ENCODE measurements at regions not wholly inside any gene's neighbourhood (a gene's known extent, or its start where the extent isn't known, plus 50 kb on each side); places are given as distances from the start of the nearest gene placed in this dataset.

DNA sequence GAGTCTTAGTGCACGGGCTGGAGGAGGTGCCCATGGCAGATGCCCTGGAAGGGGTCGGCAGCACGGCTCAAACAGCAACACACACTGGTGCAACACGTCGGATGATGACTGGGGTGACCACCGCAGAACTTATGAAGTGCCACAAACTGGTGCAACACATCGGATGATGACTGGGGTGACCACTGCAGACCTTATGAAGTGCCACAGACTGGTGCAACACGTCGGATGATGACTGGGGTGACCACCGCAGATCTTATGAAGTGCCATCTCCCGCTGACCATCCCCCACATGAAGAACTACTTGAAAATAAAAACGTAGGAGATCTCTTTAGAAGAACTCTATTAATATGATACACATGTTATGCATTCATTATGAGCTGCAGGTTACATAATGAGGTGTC lies 218.3 kb downstream of the TBXT start:
- no peak overlapping the region for H3K4me3 ChIP-seq (ENCODE audit: low read length)
- no peak for TF ChIP-seq RAD21 (conservative IDR thresholded peaks at IDR 0.05)
- TF ChIP-seq, protein P1, sequence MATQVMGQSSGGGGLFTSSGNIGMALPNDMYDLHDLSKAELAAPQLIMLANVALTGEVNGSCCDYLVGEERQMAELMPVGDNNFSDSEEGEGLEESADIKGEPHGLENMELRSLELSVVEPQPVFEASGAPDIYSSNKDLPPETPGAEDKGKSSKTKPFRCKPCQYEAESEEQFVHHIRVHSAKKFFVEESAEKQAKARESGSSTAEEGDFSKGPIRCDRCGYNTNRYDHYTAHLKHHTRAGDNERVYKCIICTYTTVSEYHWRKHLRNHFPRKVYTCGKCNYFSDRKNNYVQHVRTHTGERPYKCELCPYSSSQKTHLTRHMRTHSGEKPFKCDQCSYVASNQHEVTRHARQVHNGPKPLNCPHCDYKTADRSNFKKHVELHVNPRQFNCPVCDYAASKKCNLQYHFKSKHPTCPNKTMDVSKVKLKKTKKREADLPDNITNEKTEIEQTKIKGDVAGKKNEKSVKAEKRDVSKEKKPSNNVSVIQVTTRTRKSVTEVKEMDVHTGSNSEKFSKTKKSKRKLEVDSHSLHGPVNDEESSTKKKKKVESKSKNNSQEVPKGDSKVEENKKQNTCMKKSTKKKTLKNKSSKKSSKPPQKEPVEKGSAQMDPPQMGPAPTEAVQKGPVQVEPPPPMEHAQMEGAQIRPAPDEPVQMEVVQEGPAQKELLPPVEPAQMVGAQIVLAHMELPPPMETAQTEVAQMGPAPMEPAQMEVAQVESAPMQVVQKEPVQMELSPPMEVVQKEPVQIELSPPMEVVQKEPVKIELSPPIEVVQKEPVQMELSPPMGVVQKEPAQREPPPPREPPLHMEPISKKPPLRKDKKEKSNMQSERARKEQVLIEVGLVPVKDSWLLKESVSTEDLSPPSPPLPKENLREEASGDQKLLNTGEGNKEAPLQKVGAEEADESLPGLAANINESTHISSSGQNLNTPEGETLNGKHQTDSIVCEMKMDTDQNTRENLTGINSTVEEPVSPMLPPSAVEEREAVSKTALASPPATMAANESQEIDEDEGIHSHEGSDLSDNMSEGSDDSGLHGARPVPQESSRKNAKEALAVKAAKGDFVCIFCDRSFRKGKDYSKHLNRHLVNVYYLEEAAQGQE (IDR thresholded peaks at IDR 0.05; ENCODE audit: borderline replicate concordance), result no peak
- TF ChIP-seq SMC3 (conservative IDR thresholded peaks at IDR 0.05; ENCODE audit: poor library complexity), result no peak
- H3K79me2 ChIP-seq (replicated peaks; ENCODE audit: insufficient read depth, low read length), result no peaks in the 10 kb centered on the region
- H3K9ac ChIP-seq (ENCODE audit: low read length), result no peak overlapping the region
- H3F3A ChIP-seq (ENCODE audit: insufficient read depth, low read length, poor library complexity, severe bottlenecking), result no peaks in the 10 kb centered on the region
- no peaks in the 10 kb centered on the region for H4K20me1 ChIP-seq (ENCODE audit: insufficient read depth)
- H3K9me2 ChIP-seq (ENCODE audit: insufficient read depth, low read length), result no peaks in the 10 kb centered on the region
- no peaks in the 10 kb centered on the region for H3K9me3 ChIP-seq (ENCODE audit: low read length)
- H3K4me2 ChIP-seq (ENCODE audit: low read length), result no peak overlapping the region
- no peaks in the 10 kb centered on the region for H3K27me3 ChIP-seq (ENCODE audit: insufficient read depth, low read depth, low read length)
- H3K36me3 ChIP-seq (ENCODE audit: insufficient read depth, low read length), result no peaks in the 10 kb centered on the region
- H2AFZ ChIP-seq (ENCODE audit: low read depth, low read length), result no peak overlapping the region
- H3K27ac ChIP-seq (ENCODE audit: low read length), result no peak overlapping the region

DNA sequence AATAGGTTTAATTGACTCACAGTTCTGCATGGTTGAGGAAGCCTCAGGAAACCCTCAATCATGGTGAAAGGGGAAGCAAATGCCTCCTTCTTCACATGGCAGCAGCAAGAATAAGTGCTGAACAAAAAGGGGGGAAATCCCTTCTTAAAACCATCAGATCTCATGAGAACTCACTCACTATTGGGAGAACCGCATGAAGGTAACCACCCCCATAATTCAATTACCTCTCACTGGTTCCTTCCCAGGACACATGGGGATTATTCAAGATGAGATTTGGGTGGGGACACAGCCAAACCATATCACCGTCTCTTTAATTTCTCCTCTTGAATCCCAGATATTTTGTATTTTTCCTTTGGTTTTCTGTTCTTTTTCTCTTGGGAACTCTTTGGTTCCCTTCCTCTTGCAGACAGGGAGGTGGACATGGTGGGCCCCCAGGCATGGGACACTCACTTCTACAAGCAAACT lies 223.6 kb downstream of the TBXT start:
- TF ChIP-seq EZH2 (IDR thresholded peaks at IDR 0.05; ENCODE audit: borderline replicate concordance, insufficient read depth, low read length, poor library complexity, severe bottlenecking) (no peak), RAD21 (conservative IDR thresholded peaks at IDR 0.05) (no peak), POLR2AphosphoS5 (IDR thresholded peaks at IDR 0.05) (no peak), MXI1 (conservative IDR thresholded peaks at IDR 0.05; ENCODE audit: poor library complexity, severe bottlenecking) (no peak), TAF1 (IDR thresholded peaks at IDR 0.05; ENCODE audit: low read depth) (no peak)
- TF ChIP-seq, protein P1 (IDR thresholded peaks at IDR 0.05; ENCODE audit: borderline replicate concordance), result no peak
- TF ChIP-seq, protein P2, sequence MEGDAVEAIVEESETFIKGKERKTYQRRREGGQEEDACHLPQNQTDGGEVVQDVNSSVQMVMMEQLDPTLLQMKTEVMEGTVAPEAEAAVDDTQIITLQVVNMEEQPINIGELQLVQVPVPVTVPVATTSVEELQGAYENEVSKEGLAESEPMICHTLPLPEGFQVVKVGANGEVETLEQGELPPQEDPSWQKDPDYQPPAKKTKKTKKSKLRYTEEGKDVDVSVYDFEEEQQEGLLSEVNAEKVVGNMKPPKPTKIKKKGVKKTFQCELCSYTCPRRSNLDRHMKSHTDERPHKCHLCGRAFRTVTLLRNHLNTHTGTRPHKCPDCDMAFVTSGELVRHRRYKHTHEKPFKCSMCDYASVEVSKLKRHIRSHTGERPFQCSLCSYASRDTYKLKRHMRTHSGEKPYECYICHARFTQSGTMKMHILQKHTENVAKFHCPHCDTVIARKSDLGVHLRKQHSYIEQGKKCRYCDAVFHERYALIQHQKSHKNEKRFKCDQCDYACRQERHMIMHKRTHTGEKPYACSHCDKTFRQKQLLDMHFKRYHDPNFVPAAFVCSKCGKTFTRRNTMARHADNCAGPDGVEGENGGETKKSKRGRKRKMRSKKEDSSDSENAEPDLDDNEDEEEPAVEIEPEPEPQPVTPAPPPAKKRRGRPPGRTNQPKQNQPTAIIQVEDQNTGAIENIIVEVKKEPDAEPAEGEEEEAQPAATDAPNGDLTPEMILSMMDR (IDR thresholded peaks at IDR 0.05; ENCODE audit: poor library complexity, severe bottlenecking), result no peak
- no peaks in the 10 kb centered on the region for H3K27me3 ChIP-seq (ENCODE audit: insufficient read depth, low read depth, low read length)

More for the DNA sequence above, 223.6 kb downstream of the TBXT start:
- Histone ChIP-seq H4K20me1 (ENCODE audit: insufficient read depth) (no peaks in the 10 kb centered on the region), H3K9me3 (ENCODE audit: low read length) (no peaks in the 10 kb centered on the region), H3K4me2 (ENCODE audit: low read length) (no peak overlapping the region), H3K36me3 (ENCODE audit: insufficient read depth, low read length) (no peaks in the 10 kb centered on the region), H3K4me3 (ENCODE audit: low read length) (no peak overlapping the region), H2AFZ (ENCODE audit: low read depth, low read length) (no peak overlapping the region), H3K9ac (ENCODE audit: low read length) (no peak overlapping the region), H3K9me2 (ENCODE audit: insufficient read depth, low read length) (no peaks in the 10 kb centered on the region), H3K27ac (ENCODE audit: low read length) (no peak overlapping the region), H3K79me2 (replicated peaks; ENCODE audit: insufficient read depth, low read length) (no peaks in the 10 kb centered on the region), H3F3A (ENCODE audit: insufficient read depth, low read length, poor library complexity, severe bottlenecking) (no peaks in the 10 kb centered on the region)

Data from neural cell (in vitro differentiated cells).